GM12878 (cell line): ENCODE measurements at regions not wholly inside any gene's neighbourhood (a gene's known extent, or its start where the extent isn't known, plus 50 kb on each side); places are given as distances from the start of the nearest gene placed in this dataset.

Experiments used
- ATAC-seq: fragments of 200-7000 bp; cut with Tn5 transposase; 3 replicates; pipeline ENCODE4 v1.9.1; 2020; ENCODE audit warnings: mild to moderate bottlenecking, moderate library complexity
- BruUV-seq: library from RNA; stranded (reverse); fragments of 400-500 nt; replicated peaks from 2 replicates; lab custom pipeline; 2021; lab: Mats Ljungman, UMichigan
- CTCF ChIA-PET: fragments of 300-600 bp; sonication (Branson Sonifier 250); formaldehyde crosslinking; extraction: SDS; loops from one replicate; lab custom pipeline; 2021; ENCODE audit warnings: inconsistent platforms; lab: Yijun Ruan, JAX
- POLR2A ChIA-PET: fragments of 350-600 bp; formaldehyde crosslinking; extraction: SDS; loops from one replicate; lab custom pipeline; 2021; ENCODE audit warnings: inconsistent platforms; lab: Charles Lee
- RAD21 ChIA-PET: fragments of 300-600 bp; sonication (Branson Sonifier 250); formaldehyde crosslinking; loops from one replicate; lab custom pipeline; 2023; ENCODE audit warnings: antibody characterized with exemption; ENCODE audit not compliant: unreplicated experiment; lab: Charles Lee
- SMC1A ChIA-PET: fragments of 300-600 bp; sonication (Branson Sonifier 250); formaldehyde crosslinking; loops from one replicate; lab custom pipeline; 2023; ENCODE audit not compliant: unreplicated experiment, uncharacterized antibody; lab: Charles Lee
- DNase-seq: peaks from one replicate; pipeline ENCODE4 v3.0.0-alpha.2; 2011; ENCODE audit warnings: low read depth, low spot score
- FAIRE-seq: peaks from 3 replicates; lab custom pipeline; 2011; peaks lifted over from hg19 to GRCh38; lab: Jason Lieb, UNC
- H2AFZ ChIP-seq: 2 replicates; pipeline ENCODE4 v1.6.0; 2011; ENCODE audit warnings: low read depth, low read length, control low read depth; ENCODE audit not compliant: control insufficient read depth
- H3K27ac ChIP-seq: 2 replicates; pipeline ENCODE4 v1.5.1; 2011; ENCODE audit warnings: control low read depth; ENCODE audit not compliant: control insufficient read depth, insufficient read depth
- H3K27me3 ChIP-seq, 2 experiments: replicated peaks in 1 of 2; 2 replicates each; pipeline versions ENCODE4 v1.6.0 to v1.6.1; 2011; ENCODE audit warnings: low read length in 1 of 2; ENCODE audit not compliant: control insufficient read depth in 2 of 2, insufficient read depth in 2 of 2
- H3K36me3 ChIP-seq, 2 experiments: 2 replicates each; pipeline ENCODE4 v1.5.1; 2011; ENCODE audit warnings: low read length in 1 of 2; ENCODE audit not compliant: control insufficient read depth in 2 of 2, insufficient read depth in 2 of 2
- H3K4me1 ChIP-seq: 2 replicates; pipeline ENCODE4 v1.6.1; 2011; ENCODE audit warnings: mild to moderate bottlenecking, low read length, moderate library complexity, mixed read lengths; ENCODE audit not compliant: control insufficient read depth, insufficient read depth
- H3K4me2 ChIP-seq: 2 replicates; pipeline ENCODE4 v1.6.0; 2011; ENCODE audit warnings: control low read depth; ENCODE audit not compliant: control insufficient read depth, insufficient read depth
- H3K4me3 ChIP-seq: fragments of 200-600 bp; sonication (generic); 2 replicates; pipeline ENCODE4 v1.5.1; 2016
- H3K79me2 ChIP-seq: 2 replicates; pipeline ENCODE4 v1.6.0; 2011; ENCODE audit warnings: low read length; ENCODE audit not compliant: control insufficient read depth, insufficient read depth
- H3K9ac ChIP-seq: 2 replicates; pipeline ENCODE4 v1.8.0; 2011; ENCODE audit warnings: low read length, control low read depth, mixed read lengths; ENCODE audit not compliant: control insufficient read depth, insufficient read depth
- H3K9me3 ChIP-seq: replicated peaks from 3 replicates; pipeline ENCODE4 v1.5.1; 2011; ENCODE audit warnings: mild to moderate bottlenecking, low read length; ENCODE audit not compliant: control insufficient read depth, insufficient read depth
- H4K20me1 ChIP-seq: 2 replicates; pipeline ENCODE4 v1.6.0; 2011; ENCODE audit not compliant: control insufficient read depth, insufficient read depth
- BACH1 ChIP-seq: fragments of 450-650 bp; IDR thresholded peaks from 2 replicates; pipeline ENCODE4 v1.6.1; 2017; ENCODE audit warnings: mild to moderate bottlenecking, borderline replicate concordance
- BCL11A ChIP-seq: IDR thresholded peaks from 2 replicates; pipeline ENCODE4 v1.6.1; 2011; ENCODE audit warnings: low read depth, low read length
- FOS ChIP-seq: IDR thresholded peaks from 3 replicates; pipeline ENCODE4 v1.6.1; 2011; ENCODE audit warnings: borderline replicate concordance; ENCODE audit not compliant: insufficient read length; ENCODE audit errors: extremely low read depth
- IRF4 ChIP-seq: IDR thresholded peaks from 2 replicates; pipeline ENCODE4 v1.6.1; 2011; ENCODE audit warnings: low read depth, low read length
- JUNB ChIP-seq: IDR thresholded peaks from 2 replicates; pipeline ENCODE4 v1.6.1; 2016; ENCODE audit warnings: antibody characterized with exemption, mild to moderate bottlenecking
- MTA3 ChIP-seq: IDR thresholded peaks from 2 replicates; pipeline ENCODE4 v1.6.1; 2012; ENCODE audit warnings: low read length, inconsistent platforms, borderline replicate concordance
- NR2C2 ChIP-seq: IDR thresholded peaks from 2 replicates; pipeline ENCODE4 v1.6.1; 2011; ENCODE audit warnings: borderline replicate concordance, low read depth; ENCODE audit not compliant: control insufficient read depth, insufficient read length
- RAD21 ChIP-seq: IDR thresholded peaks from 2 replicates; pipeline ENCODE4 v1.6.1; 2011; ENCODE audit warnings: mild to moderate bottlenecking, low read depth, low read length, moderate library complexity; ENCODE audit not compliant: insufficient read depth
- SP1 ChIP-seq: IDR thresholded peaks from one replicate; pipeline ENCODE4 v1.6.1; 2011; ENCODE audit warnings: low read depth, low read length
- TCF12 ChIP-seq: IDR thresholded peaks from 2 replicates; pipeline ENCODE4 v1.6.1; 2011; ENCODE audit warnings: low read depth, mild to moderate bottlenecking, low read length
- WGBS: methylation state at CpG from one replicate; pipeline ENCODE4 v1.1.6; 2016; ENCODE audit warnings: low lambda C conversion rate; ENCODE audit not compliant: insufficient replicate concordance, insufficient coverage; ENCODE audit errors: missing lambda C conversion rate; 5-methylcytosine and 5-hydroxymethylcytosine counted together
- in situ Hi-C: fragments of 300-500 bp; cut with MboI; formaldehyde crosslinking; loops from 9 replicates; pipeline ENCODE4 v1.14.3; 2018; ENCODE audit warnings: mixed read lengths
- intact Hi-C: fragments of 100-400 bp; cut with micrococcal nuclease; formaldehyde crosslinking; loops from one replicate; pipeline ENCODE4 v1.14.2; 2022; ENCODE audit not compliant: unreplicated experiment
- TF ChIP-seq, protein P1 (sequence below): fragments of 150-350 bp; IDR thresholded peaks from 2 replicates; pipeline ENCODE4 v1.6.1; 2016; ENCODE audit warnings: low read depth, low read length
- TF ChIP-seq, protein P2 (sequence below): IDR thresholded peaks from 2 replicates; pipeline ENCODE4 v1.6.1; 2012; ENCODE audit warnings: low read depth, low read length, improper control_type of control experiment

GRCh38 chr11:122193457-122193856 is 77.4 kb upstream of the BLID start (continued):
- TF ChIP-seq NR2C2: no peak
- TF ChIP-seq, all 136 proteins: peak for 0

- in situ Hi-C loops: no loop called here
- SMC1A ChIA-PET: interaction anchor here (0.6 kb wide), 1 partner anchor 408 kb away, joined by 3 read pairs; no protein-coding TSS in a partner anchor
- WGBS: 2% methylated on average over 3 of the region's 3 CpGs
These were observed 76.7 kb upstream of the BLID start for GRCh38 chr11:122192634-122193255.

More at GRCh38 chr11:122192634-122193255, 76.7 kb upstream of the BLID start:
- FAIRE-seq (no peak), DNase-seq (no peak), ATAC-seq (peak; percentile 24)
- H3K36me3 ChIP-seq: no peaks in the 10 kb centered on the region
- no peaks in the 10 kb centered on the region for H3K27me3 ChIP-seq
- no peak overlapping the region for H3K4me2 ChIP-seq
- H3K79me2 ChIP-seq: no peaks in the 10 kb centered on the region
- no peak overlapping the region for H2AFZ ChIP-seq
- no peaks in the 10 kb centered on the region for H4K20me1 ChIP-seq
- H3K4me1 ChIP-seq: no peaks in the 10 kb centered on the region
- intact Hi-C loops: no loop called here
- 0 out of 2 replicates have a peak, but pooled peaks have one; percentile 30 for TF ChIP-seq IRF4
- TF ChIP-seq BACH1: no peak
- TF ChIP-seq BCL11A: peak; percentile 45; the same call in 1 of the 2 replicates
- TF ChIP-seq RAD21: no peak
- no peak for TF ChIP-seq MTA3
- no peak for TF ChIP-seq FOS
- peak; percentile 90 for TF ChIP-seq JUNB
- TF ChIP-seq, protein P1, sequence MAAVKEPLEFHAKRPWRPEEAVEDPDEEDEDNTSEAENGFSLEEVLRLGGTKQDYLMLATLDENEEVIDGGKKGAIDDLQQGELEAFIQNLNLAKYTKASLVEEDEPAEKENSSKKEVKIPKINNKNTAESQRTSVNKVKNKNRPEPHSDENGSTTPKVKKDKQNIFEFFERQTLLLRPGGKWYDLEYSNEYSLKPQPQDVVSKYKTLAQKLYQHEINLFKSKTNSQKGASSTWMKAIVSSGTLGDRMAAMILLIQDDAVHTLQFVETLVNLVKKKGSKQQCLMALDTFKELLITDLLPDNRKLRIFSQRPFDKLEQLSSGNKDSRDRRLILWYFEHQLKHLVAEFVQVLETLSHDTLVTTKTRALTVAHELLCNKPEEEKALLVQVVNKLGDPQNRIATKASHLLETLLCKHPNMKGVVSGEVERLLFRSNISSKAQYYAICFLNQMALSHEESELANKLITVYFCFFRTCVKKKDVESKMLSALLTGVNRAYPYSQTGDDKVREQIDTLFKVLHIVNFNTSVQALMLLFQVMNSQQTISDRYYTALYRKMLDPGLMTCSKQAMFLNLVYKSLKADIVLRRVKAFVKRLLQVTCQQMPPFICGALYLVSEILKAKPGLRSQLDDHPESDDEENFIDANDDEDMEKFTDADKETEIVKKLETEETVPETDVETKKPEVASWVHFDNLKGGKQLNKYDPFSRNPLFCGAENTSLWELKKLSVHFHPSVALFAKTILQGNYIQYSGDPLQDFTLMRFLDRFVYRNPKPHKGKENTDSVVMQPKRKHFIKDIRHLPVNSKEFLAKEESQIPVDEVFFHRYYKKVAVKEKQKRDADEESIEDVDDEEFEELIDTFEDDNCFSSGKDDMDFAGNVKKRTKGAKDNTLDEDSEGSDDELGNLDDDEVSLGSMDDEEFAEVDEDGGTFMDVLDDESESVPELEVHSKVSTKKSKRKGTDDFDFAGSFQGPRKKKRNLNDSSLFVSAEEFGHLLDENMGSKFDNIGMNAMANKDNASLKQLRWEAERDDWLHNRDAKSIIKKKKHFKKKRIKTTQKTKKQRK: no peak
- TF ChIP-seq, protein P2, sequence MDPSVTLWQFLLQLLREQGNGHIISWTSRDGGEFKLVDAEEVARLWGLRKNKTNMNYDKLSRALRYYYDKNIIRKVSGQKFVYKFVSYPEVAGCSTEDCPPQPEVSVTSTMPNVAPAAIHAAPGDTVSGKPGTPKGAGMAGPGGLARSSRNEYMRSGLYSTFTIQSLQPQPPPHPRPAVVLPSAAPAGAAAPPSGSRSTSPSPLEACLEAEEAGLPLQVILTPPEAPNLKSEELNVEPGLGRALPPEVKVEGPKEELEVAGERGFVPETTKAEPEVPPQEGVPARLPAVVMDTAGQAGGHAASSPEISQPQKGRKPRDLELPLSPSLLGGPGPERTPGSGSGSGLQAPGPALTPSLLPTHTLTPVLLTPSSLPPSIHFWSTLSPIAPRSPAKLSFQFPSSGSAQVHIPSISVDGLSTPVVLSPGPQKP: no peak
- no peak for TF ChIP-seq TCF12
- no peak for TF ChIP-seq SP1
- H3K9me3 ChIP-seq: no peaks in the 10 kb centered on the region
- POLR2A ChIA-PET: no interaction called here
- CTCF ChIA-PET: no interaction called here
- RAD21 ChIA-PET: no interaction called here
- H3K4me3 ChIP-seq: no peak overlapping the region
- no peak overlapping the region for H3K27ac ChIP-seq
- no TSS peak for BruUV-seq
- no peak overlapping the region for H3K9ac ChIP-seq
